Suprapubic skin (tissue), 3 donors: ENCODE measurements at regions not wholly inside any gene's neighbourhood (a gene's known extent, or its start where the extent isn't known, plus 50 kb on each side); places are given as distances from the start of the nearest gene placed in this dataset.

Source experiments
- POLR2A ChIP-seq, 2 donors: fragments of 450-650 bp; IDR thresholded peaks; one replicate each; pipeline ENCODE4 v1.6.1; 2017; ENCODE audit warnings: antibody characterized with exemption in 2 of 2, mild to moderate bottlenecking in 2 of 2, moderate library complexity in 2 of 2
- TF ChIP-seq, protein P1 (sequence below), 2 donors: fragments of 200-600 bp in 1 of 2; fragments of 450-650 bp in 1 of 2; sonication (generic) in 1 of 2; IDR thresholded peaks; one replicate each; pipeline ENCODE4 v1.5.1; 2016 to 2019; ENCODE audit warnings: antibody characterized with exemption in 2 of 2, mild to moderate bottlenecking in 1 of 2, moderate library complexity in 1 of 2

DNA sequence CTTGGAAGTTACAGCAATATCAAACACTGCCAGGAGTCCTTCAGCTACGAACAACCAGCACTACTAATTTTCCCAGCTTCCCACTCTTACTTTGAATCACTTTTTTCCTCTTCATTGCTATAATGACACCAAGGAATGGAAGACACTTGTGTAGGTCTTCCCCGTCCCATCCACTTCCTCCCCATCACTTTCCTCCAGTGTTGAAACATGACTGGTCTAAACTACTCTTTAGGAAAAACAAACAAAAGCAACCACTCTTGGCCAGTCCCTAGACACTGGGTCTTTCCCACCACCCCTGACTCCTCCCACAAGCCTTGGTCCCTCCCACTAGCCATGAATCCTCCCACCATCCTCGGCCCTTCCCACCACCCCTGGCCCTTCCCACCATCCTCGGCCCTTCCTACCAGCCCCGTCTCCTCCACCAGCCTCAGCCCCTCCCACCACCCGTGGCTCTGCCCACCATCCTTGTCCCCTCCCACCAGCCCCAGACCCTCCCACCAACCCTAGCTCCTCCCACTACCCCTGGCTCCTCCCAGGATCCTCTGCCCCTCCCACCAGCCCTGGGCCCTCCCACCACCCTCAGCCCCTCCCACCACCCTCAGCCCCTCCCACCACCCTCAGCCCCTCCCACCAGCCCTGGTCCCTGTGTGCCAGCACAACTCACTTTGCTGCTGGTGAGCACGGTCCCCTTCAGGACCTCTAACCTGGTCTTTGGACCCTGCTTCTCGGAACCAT is 68.5 kb downstream of the CXCL12 start:
- TF ChIP-seq POLR2A (IDR thresholded peaks at IDR 0.05), result no peak
- TF ChIP-seq, protein P1, sequence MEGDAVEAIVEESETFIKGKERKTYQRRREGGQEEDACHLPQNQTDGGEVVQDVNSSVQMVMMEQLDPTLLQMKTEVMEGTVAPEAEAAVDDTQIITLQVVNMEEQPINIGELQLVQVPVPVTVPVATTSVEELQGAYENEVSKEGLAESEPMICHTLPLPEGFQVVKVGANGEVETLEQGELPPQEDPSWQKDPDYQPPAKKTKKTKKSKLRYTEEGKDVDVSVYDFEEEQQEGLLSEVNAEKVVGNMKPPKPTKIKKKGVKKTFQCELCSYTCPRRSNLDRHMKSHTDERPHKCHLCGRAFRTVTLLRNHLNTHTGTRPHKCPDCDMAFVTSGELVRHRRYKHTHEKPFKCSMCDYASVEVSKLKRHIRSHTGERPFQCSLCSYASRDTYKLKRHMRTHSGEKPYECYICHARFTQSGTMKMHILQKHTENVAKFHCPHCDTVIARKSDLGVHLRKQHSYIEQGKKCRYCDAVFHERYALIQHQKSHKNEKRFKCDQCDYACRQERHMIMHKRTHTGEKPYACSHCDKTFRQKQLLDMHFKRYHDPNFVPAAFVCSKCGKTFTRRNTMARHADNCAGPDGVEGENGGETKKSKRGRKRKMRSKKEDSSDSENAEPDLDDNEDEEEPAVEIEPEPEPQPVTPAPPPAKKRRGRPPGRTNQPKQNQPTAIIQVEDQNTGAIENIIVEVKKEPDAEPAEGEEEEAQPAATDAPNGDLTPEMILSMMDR (IDR thresholded peaks at IDR 0.05), result no peak
